ENCODE measurements at regions not wholly inside any gene's neighbourhood (a gene's known extent, or its start where the extent isn't known, plus 50 kb on each side); places are given as distances from the start of the nearest gene placed in this dataset.

- TF ChIP-seq CTCF (IDR thresholded peaks at IDR 0.05) (no peak), POLR2A (IDR thresholded peaks at IDR 0.05) (no peak)
Measured at GRCh38 chr11:134785059-134785458, 373.0 kb upstream of the B3GAT1 start.

All from uterus (tissue), 2 donors.